SK-N-SH treated with all-trans-retinoic acid at 6 μM for 48 hours (cell line): ENCODE measurements at regions not wholly inside any gene's neighbourhood (a gene's known extent, or its start where the extent isn't known, plus 50 kb on each side); places are given as distances from the start of the nearest gene placed in this dataset.

Experiments used
- ARNTL ChIP-seq: fragments of 450-650 bp; formaldehyde crosslinking; IDR thresholded peaks from 2 replicates; pipeline ENCODE4 v1.5.0; 2020; ENCODE audit warnings: low read depth, mild to moderate bottlenecking, moderate library complexity, borderline replicate concordance
- BACH2 ChIP-seq: fragments of 250-450 bp; sonication (Bioruptor Pico); IDR thresholded peaks from 2 replicates; pipeline ENCODE4 v1.9.0; 2021; ENCODE audit warnings: mild to moderate bottlenecking, borderline replicate concordance
- CREB5 ChIP-seq: fragments of 250-450 bp; sonication (Bioruptor Pico); IDR thresholded peaks from 2 replicates; pipeline ENCODE4 v1.5.1; 2020; ENCODE audit warnings: low read depth, mild to moderate bottlenecking, moderate library complexity
- CSRNP3 ChIP-seq: fragments of 250-450 bp; sonication (Bioruptor Pico); IDR thresholded peaks from 2 replicates; pipeline ENCODE4 v1.5.1; 2021; ENCODE audit warnings: mild to moderate bottlenecking, moderate library complexity
- OSR1 ChIP-seq: fragments of 250-450 bp; sonication (Bioruptor Pico); IDR thresholded peaks from 2 replicates; pipeline ENCODE4 v1.8.0; 2022; ENCODE audit warnings: moderate library complexity, mild to moderate bottlenecking, inconsistent platforms
- PATZ1 ChIP-seq: fragments of 250-450 bp; sonication (Bioruptor Pico); IDR thresholded peaks from 2 replicates; pipeline ENCODE4 v1.8.0; 2020; ENCODE audit warnings: mild to moderate bottlenecking, moderate library complexity, borderline replicate concordance
- PPARA ChIP-seq: fragments of 250-450 bp; sonication (Bioruptor Pico); IDR thresholded peaks from 2 replicates; pipeline ENCODE4 v1.5.0; 2020; ENCODE audit warnings: mild to moderate bottlenecking, borderline replicate concordance
- ZFP3 ChIP-seq: fragments of 250-450 bp; sonication (Bioruptor Pico); IDR thresholded peaks from 2 replicates; pipeline ENCODE4 v1.5.0; 2020; ENCODE audit warnings: mild to moderate bottlenecking, moderate library complexity
- ZFP30 ChIP-seq: fragments of 450-650 bp; formaldehyde crosslinking; IDR thresholded peaks from 2 replicates; pipeline ENCODE4 v1.5.0; 2022; ENCODE audit warnings: mild to moderate bottlenecking, moderate library complexity
- ZNF565 ChIP-seq: fragments of 450-650 bp; formaldehyde crosslinking; conservative IDR thresholded peaks from 2 replicates; pipeline ENCODE4 v1.5.0; 2020; ENCODE audit warnings: low read depth, mild to moderate bottlenecking, moderate library complexity
- ZNF8 ChIP-seq: fragments of 450-650 bp; formaldehyde crosslinking; IDR thresholded peaks from 2 replicates; pipeline ENCODE4 v1.5.0; 2020; ENCODE audit warnings: mild to moderate bottlenecking, moderate library complexity
- TF ChIP-seq, protein P1 (sequence below): fragments of 250-450 bp; sonication (Bioruptor Pico); IDR thresholded peaks from 2 replicates; pipeline ENCODE4 v1.5.0; 2020; ENCODE audit warnings: mild to moderate bottlenecking, moderate library complexity

- TF ChIP-seq ZNF8 (no peak), ARNTL (no peak), ZFP3 (no peak), CSRNP3 (CRISPR knock-in tag) (no peak), ZFP30 (CRISPR knock-in tag) (no peak), OSR1 (CRISPR knock-in tag) (no peak), ZNF565 (CRISPR knock-in tag) (no peak), CREB5 (no peak), PPARA (CRISPR knock-in tag) (no peak), PATZ1 (CRISPR knock-in tag) (no peak), BACH2 (CRISPR knock-in tag) (no peak)
- TF ChIP-seq, protein P1, sequence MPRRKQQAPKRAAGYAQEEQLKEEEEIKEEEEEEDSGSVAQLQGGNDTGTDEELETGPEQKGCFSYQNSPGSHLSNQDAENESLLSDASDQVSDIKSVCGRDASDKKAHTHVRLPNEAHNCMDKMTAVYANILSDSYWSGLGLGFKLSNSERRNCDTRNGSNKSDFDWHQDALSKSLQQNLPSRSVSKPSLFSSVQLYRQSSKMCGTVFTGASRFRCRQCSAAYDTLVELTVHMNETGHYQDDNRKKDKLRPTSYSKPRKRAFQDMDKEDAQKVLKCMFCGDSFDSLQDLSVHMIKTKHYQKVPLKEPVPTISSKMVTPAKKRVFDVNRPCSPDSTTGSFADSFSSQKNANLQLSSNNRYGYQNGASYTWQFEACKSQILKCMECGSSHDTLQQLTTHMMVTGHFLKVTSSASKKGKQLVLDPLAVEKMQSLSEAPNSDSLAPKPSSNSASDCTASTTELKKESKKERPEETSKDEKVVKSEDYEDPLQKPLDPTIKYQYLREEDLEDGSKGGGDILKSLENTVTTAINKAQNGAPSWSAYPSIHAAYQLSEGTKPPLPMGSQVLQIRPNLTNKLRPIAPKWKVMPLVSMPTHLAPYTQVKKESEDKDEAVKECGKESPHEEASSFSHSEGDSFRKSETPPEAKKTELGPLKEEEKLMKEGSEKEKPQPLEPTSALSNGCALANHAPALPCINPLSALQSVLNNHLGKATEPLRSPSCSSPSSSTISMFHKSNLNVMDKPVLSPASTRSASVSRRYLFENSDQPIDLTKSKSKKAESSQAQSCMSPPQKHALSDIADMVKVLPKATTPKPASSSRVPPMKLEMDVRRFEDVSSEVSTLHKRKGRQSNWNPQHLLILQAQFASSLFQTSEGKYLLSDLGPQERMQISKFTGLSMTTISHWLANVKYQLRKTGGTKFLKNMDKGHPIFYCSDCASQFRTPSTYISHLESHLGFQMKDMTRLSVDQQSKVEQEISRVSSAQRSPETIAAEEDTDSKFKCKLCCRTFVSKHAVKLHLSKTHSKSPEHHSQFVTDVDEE: no peak
Observed at GRCh38 chr6:85008296-85009009, 244.1 kb upstream of the TBX18 start.
